T-helper 2 cell treated with Interferon-gamma antibody and Interleukin-4, amounts not matched to agents 5 μg/mL and 100 μg/mL, for 36 hours (primary cell): ENCODE measurements at regions not wholly inside any gene's neighbourhood (a gene's known extent, or its start where the extent isn't known, plus 50 kb on each side); places are given as distances from the start of the nearest gene placed in this dataset.

Source experiments
- DNase-seq: peaks from one replicate; pipeline ENCODE4 v3.0.0; 2021; ENCODE audit warnings: low spot score
- H3K27ac Mint-ChIP-seq: one replicate; pipeline ENCODE4 v1.8.0; 2021; ENCODE audit warnings: mild to moderate bottlenecking, mixed read lengths
- H3K27me3 Mint-ChIP-seq: one replicate; pipeline ENCODE4 v1.8.0; 2021; ENCODE audit warnings: low read depth, mixed read lengths
- H3K36me3 Mint-ChIP-seq: one replicate; pipeline ENCODE4 v1.8.0; 2021; ENCODE audit warnings: low read depth, mixed read lengths
- H3K4me1 Mint-ChIP-seq: one replicate; pipeline ENCODE4 v1.8.0; 2021; ENCODE audit warnings: low read depth, mixed read lengths
- H3K4me3 Mint-ChIP-seq: one replicate; pipeline ENCODE4 v1.8.0; 2022; ENCODE audit warnings: mild to moderate bottlenecking, moderate library complexity, mixed read lengths
- H3K9me3 Mint-ChIP-seq: one replicate; pipeline ENCODE4 v1.8.0; 2021; ENCODE audit warnings: mixed read lengths

DNA sequence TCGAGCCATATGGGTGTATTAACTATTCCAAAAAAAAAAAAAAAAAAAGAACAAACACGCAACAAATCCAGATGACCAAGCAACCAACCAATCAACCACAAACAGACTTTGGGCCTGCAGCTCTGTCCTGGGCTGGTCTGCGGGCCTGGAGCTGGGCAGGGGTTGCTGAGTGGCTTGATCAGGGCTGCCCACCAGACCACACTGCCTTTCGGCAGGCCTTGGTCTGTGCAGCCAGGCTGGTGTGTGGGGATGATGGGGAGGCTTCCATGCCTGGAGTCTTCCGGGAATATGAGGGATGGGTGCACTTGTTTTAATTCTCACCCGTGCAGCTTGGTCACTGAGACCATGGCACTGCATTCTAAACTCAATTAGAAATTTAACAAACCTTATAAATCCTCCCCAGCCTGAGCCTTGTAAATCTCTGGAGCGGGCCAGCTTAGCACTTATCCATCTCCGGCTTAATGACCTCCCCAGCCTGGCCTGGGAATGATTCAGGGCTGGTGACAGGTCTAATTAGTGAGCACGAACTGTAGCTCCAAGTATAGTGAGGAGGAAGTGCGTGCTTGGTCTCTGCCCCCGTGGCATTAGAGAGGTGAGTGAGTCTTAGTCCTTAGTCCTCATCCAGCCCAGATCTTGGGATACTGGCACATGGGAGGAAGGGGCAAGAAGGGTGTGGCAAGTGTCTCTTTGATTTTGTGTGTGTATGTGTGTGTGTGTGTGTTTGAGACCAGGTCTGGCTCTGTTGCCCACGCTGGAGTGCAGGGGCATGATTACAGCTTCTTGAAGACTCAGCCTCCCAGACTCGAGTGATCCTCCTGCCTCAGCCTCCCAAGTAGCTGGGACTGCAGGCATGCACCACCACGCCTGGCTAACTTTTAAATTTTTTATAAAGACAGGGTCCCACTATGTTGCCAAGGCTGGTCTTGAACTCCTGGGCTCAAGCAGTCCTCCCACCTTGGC lies 74.6 kb upstream of the CSF3R start:
- Mint-ChIP-seq H3K9me3 (no peaks in the 10 kb centered on the region), H3K4me3 (no peak overlapping the region), H3K27ac (no peak overlapping the region), H3K36me3 (no peaks in the 10 kb centered on the region), H3K4me1 (no peaks in the 10 kb centered on the region), H3K27me3 (peaks cover 19% of the 10 kb centered on the region)
- DNase-seq, result no peak

DNA sequence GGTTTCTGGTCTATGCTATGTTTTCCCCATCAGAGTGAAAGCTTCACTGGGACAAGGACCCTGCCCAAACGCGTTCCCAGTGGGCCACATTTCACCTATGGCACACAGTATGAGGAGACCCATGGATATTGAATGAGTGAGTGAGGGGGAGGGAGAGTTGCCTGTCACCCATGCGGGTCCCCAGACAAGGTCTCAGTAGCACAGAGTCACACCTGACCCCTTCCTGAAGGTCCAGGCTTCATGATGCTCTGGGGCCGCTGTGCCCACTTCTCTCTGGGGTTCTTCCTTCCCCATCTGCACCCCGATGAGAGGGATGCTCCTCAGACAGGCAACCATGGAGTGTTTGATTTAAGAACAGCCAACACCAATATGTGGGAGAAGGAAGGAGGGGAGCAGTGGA lies 72.3 kb upstream of the CSF3R start:
- H3K4me3 Mint-ChIP-seq, result no peak overlapping the region
- no peaks in the 10 kb centered on the region for H3K36me3 Mint-ChIP-seq
- no peak for DNase-seq
- no peaks in the 10 kb centered on the region for H3K9me3 Mint-ChIP-seq
- H3K27ac Mint-ChIP-seq, result no peak overlapping the region
- no peaks in the 10 kb centered on the region for H3K4me1 Mint-ChIP-seq
- H3K27me3 Mint-ChIP-seq, result peaks cover 30% of the 10 kb centered on the region

DNA sequence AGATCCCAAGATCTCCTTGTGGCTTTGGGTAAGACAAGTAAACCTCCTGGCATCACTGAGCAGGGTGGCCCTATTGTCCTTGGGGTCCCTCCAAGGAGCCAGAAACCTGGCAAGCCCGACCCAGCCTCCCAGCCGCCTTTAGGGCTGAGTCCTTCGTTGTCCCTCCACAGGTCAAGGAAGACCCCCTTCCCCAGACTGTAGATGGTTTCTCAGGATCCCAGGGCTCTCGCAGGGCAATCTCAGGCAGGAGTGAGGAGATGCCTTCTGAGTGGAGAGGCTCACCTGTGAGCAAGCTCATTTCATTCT lies 71.6 kb upstream of the CSF3R start:
- Mint-ChIP-seq H3K36me3 (no peaks in the 10 kb centered on the region), H3K4me1 (no peaks in the 10 kb centered on the region), H3K4me3 (no peak overlapping the region), H3K9me3 (no peaks in the 10 kb centered on the region), H3K27ac (no peak overlapping the region), H3K27me3 (peaks cover 36% of the 10 kb centered on the region)
- DNase-seq, result no peak

DNA sequence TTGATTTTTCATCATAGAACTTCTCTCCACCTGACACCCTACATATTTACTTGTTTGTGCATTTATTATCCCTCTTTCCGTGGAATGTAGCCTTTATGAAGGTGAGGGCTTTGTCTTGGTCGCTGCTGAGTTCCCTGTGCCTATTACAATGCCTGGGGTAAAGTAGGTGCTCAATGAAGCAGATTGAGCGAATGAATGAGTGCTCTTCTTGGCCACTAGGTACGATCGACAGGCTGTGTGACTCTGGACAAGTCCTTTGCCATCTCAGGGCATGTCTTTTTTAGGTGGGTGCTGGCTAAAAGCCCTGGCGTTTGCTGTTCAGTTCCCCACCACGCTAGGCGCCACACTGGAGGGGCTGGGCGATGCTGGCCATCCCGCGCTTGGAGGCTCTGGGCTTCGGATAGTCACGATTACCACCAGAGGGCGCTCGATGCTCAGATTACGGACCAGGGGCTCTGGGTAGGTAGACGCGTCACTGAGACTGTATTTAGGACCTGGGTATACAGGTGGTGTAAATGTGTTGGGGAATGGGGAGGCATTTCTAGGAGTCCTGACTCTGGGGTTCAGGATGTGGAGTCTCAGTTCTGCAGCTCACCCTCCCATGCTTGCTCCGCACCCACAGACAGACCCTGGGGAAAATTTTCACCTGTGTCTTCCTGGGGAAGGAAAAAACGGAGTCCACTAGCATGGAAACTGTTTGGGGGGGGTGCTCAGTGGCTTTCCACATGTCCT lies 71.0 kb upstream of the CSF3R start:
- peaks cover 36% of the 10 kb centered on the region for H3K27me3 Mint-ChIP-seq
- H3K36me3 Mint-ChIP-seq, result no peaks in the 10 kb centered on the region
- peak; percentile 53 for DNase-seq
- H3K4me1 Mint-ChIP-seq, result no peaks in the 10 kb centered on the region
- no peak overlapping the region for H3K27ac Mint-ChIP-seq
- H3K4me3 Mint-ChIP-seq, result no peak overlapping the region
- no peaks in the 10 kb centered on the region for H3K9me3 Mint-ChIP-seq

DNA sequence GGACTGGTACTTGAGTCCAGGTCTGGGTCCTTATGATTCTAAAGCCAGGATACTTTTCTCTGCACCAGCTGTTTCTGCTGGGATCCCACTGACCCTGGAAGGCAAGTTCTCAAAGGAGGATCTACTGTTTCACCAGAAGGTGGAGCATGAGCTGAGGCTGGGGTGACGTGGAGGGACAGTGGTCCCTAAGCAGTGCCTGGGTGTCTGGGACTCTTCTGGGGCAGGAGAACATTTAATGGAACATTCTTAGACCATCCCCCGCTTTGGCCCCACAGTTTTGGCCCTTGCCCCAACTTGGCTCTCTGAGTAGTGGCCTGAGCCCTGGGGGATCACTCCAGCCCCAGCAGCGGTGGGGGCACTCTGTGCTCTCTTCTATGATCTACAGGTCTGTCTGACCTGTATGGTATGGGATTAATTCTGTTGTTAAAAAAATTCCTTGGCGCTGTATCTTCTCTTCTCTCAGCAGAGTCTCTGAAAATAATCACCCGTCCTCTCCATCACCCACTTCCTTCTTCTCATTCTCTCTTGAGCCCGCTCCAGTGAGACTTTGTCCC lies 60.3 kb upstream of the CSF3R start:
- no peak overlapping the region for H3K27ac Mint-ChIP-seq
- H3K4me1 Mint-ChIP-seq, result no peaks in the 10 kb centered on the region
- no peak overlapping the region for H3K4me3 Mint-ChIP-seq
- peaks cover 12% of the 10 kb centered on the region for H3K27me3 Mint-ChIP-seq
- H3K9me3 Mint-ChIP-seq, result no peaks in the 10 kb centered on the region
- DNase-seq, result no peak
- H3K36me3 Mint-ChIP-seq, result no peaks in the 10 kb centered on the region

DNA sequence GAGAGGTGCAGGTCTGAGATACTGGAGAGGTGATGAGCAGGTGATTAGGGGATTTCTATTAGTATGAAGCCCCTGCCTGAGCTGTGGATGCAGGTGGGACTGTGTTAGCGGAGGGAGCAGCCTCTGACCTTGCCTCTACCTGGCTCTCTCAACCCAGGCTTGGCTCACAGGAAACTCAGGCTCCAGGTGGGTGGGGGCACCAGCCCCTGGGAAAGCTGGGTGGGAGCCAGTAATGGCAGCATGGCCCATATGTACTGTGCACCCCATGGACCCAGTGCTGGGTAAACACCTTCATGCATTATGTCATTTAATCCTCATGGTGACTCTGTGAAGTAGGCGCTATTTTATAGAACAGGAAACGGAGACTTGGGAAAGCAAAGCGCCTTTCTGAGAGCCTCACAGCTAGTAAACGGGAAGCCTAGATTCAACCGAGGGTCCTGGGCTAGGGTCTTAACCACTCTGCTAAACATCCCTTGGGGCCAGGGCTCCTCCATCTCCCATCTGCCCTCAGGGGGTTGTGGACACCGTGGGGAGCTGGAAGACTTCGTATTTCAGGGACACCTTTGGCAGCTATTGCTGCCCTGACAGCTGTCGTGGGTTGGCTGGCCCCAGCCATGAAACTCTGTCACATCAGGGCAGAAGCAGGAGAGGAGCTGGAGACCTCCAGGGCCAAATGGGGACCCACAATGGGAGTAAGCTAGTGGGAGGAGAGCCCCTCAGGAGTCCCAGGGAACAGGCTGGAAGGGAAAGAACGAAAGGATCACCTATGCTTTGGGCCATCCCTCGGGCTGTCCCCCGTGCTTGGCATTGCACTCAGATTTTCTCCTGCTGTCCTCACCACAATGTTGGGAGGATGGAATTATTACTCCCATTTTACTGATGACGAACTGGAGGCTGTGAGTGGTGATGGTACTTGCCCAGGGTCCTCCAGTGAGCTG lies 59.6 kb upstream of the CSF3R start:
- no peaks in the 10 kb centered on the region for H3K36me3 Mint-ChIP-seq
- peaks cover 13% of the 10 kb centered on the region for H3K27me3 Mint-ChIP-seq
- H3K9me3 Mint-ChIP-seq, result no peaks in the 10 kb centered on the region
- no peak overlapping the region for H3K27ac Mint-ChIP-seq
- DNase-seq, result no peak
- no peaks in the 10 kb centered on the region for H3K4me1 Mint-ChIP-seq
- no peak overlapping the region for H3K4me3 Mint-ChIP-seq

- peaks cover 5% of the 10 kb centered on the region for H3K27me3 Mint-ChIP-seq
- no peak overlapping the region for H3K4me3 Mint-ChIP-seq
- H3K27ac Mint-ChIP-seq, result no peak overlapping the region
- H3K9me3 Mint-ChIP-seq, result no peaks in the 10 kb centered on the region
- no peak for DNase-seq
- H3K4me1 Mint-ChIP-seq, result no peaks in the 10 kb centered on the region
- H3K36me3 Mint-ChIP-seq, result no peaks in the 10 kb centered on the region
Observed at GRCh38 chr1:36540056-36540455, 57.3 kb upstream of the CSF3R start.

- no peaks in the 10 kb centered on the region for H3K9me3 Mint-ChIP-seq
- no peaks in the 10 kb centered on the region for H3K36me3 Mint-ChIP-seq
- H3K27me3 Mint-ChIP-seq, result peaks cover 5% of the 10 kb centered on the region
- no peaks in the 10 kb centered on the region for H3K4me1 Mint-ChIP-seq
- no peak for DNase-seq
- H3K4me3 Mint-ChIP-seq, result no peak overlapping the region
- no peak overlapping the region for H3K27ac Mint-ChIP-seq
Observed at GRCh38 chr1:36539526-36539925, 56.8 kb upstream of the CSF3R start.

GRCh38 chr1:36537991-36538390 lies 55.3 kb upstream of the CSF3R start:
- H3K27ac Mint-ChIP-seq, result no peak overlapping the region
- no peaks in the 10 kb centered on the region for H3K4me1 Mint-ChIP-seq
- peaks cover 11% of the 10 kb centered on the region for H3K27me3 Mint-ChIP-seq
- no peak overlapping the region for H3K4me3 Mint-ChIP-seq
- no peaks in the 10 kb centered on the region for H3K9me3 Mint-ChIP-seq
- no peaks in the 10 kb centered on the region for H3K36me3 Mint-ChIP-seq
- no peak for DNase-seq

DNA sequence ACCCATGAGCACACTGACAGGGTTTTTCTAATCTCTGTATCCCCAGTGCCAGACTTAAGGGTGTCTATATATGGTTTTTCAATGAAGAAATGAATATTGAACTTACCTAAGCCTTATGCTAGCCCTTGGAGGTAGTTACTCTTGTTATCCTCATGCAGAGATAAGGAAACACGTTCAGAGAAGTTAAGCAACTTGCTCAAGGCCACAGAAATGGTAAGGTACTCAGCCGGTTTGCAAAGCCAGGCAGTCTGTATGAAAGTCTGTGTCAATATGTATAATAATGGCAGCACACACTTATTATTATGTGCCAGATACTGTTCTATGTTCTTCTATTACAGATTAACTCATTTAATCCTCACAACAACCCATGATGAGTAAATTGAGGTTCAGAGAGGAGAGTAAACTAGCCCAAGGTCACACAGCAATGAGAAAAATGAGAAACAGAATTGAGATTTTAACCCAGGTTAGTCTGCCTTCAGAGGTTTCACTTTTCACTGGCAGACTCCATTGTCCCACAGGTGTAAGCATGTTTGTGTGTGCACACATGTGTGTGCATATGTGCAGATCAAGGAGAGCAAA lies 54.6 kb upstream of the CSF3R start:
- Mint-ChIP-seq H3K4me3 (no peak overlapping the region), H3K36me3 (no peaks in the 10 kb centered on the region), H3K27me3 (peaks cover 11% of the 10 kb centered on the region), H3K27ac (no peak overlapping the region), H3K9me3 (no peaks in the 10 kb centered on the region), H3K4me1 (no peaks in the 10 kb centered on the region)
- DNase-seq, result no peak

DNA sequence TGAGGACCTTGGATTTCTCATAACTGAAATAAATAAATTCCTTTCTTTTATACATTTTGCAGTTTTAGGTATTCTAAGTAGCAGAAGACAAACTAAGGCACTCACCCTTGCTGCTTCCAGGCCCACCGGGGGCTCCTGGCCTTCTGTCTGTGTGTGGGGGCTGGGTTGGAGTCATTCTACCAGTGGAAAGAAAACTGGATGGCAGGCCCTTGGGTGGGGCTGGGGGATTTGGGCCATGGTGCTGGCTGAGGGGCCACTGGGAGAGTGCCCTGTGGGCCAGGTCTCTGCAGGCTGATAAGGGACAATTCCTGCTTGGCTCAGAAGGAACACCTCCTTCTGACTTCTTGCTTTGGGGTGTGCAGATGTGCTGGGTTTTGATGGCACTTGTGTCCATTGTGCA lies 54.0 kb upstream of the CSF3R start:
- Mint-ChIP-seq H3K36me3 (no peaks in the 10 kb centered on the region), H3K27me3 (peaks cover 11% of the 10 kb centered on the region), H3K4me1 (no peaks in the 10 kb centered on the region), H3K4me3 (no peak overlapping the region), H3K27ac (no peak overlapping the region), H3K9me3 (no peaks in the 10 kb centered on the region)
- no peak for DNase-seq

GRCh38 chr1:36534711-36535412 lies 52.1 kb upstream of the CSF3R start:
- H3K4me1 Mint-ChIP-seq, result no peaks in the 10 kb centered on the region
- H3K4me3 Mint-ChIP-seq, result no peak overlapping the region
- no peak overlapping the region for H3K27ac Mint-ChIP-seq
- H3K36me3 Mint-ChIP-seq, result no peaks in the 10 kb centered on the region
- DNase-seq, result no peak
- H3K27me3 Mint-ChIP-seq, result peaks cover 11% of the 10 kb centered on the region
- H3K9me3 Mint-ChIP-seq, result no peaks in the 10 kb centered on the region

DNA sequence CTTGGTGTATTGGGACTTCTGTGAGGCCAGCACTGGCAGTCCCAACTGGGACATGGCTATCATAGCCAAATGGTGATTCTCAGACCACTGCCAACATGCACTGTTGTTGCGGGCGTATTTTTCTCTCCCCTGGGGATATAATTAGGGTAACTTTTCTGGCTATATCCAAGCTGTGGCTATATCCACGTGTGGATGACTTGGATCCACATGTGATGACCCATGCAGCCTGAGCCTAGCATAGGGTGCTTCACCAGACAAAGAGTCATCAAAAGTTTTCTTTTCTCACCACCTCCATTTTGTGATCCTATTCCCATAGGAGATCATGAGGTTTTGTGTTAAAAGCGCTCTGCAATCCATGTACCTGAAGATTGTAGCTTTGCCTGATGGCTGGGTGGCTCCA lies 51.2 kb upstream of the CSF3R start:
- no peaks in the 10 kb centered on the region for H3K36me3 Mint-ChIP-seq
- no peak for DNase-seq
- H3K4me1 Mint-ChIP-seq, result no peaks in the 10 kb centered on the region
- H3K27ac Mint-ChIP-seq, result no peak overlapping the region
- peaks cover 10% of the 10 kb centered on the region for H3K27me3 Mint-ChIP-seq
- no peak overlapping the region for H3K4me3 Mint-ChIP-seq
- no peaks in the 10 kb centered on the region for H3K9me3 Mint-ChIP-seq
